ENCODE measurements at regions not wholly inside any gene's neighbourhood (a gene's known extent, or its start where the extent isn't known, plus 50 kb on each side); places are given as distances from the start of the nearest gene placed in this dataset.

GRCh38 chr12:20967756-20968155, 157.3 kb downstream of the SLCO1B3 start:
- peaks cover 4% of the 10 kb centered on the region for H3K9me3 Mint-ChIP-seq
- H3K4me1 Mint-ChIP-seq (ENCODE audit: low read depth), result no peaks in the 10 kb centered on the region
- H3K27me3 Mint-ChIP-seq (ENCODE audit: low read depth), result no peaks in the 10 kb centered on the region
- DNase-seq (ENCODE audit: low spot score), result no peak
- H3K27ac Mint-ChIP-seq, result no peak overlapping the region
- H3K4me3 Mint-ChIP-seq, result no peak overlapping the region
- no peaks in the 10 kb centered on the region for H3K36me3 Mint-ChIP-seq (ENCODE audit: low read depth)

GRCh38 chr12:20969766-20970165, 159.3 kb downstream of the SLCO1B3 start:
- no peak for DNase-seq (ENCODE audit: low spot score)
- Mint-ChIP-seq H3K27ac (no peak overlapping the region), H3K4me3 (no peak overlapping the region), H3K36me3 (ENCODE audit: low read depth) (no peaks in the 10 kb centered on the region), H3K27me3 (ENCODE audit: low read depth) (no peaks in the 10 kb centered on the region), H3K9me3 (peaks cover 13% of the 10 kb centered on the region), H3K4me1 (ENCODE audit: low read depth) (no peaks in the 10 kb centered on the region)

- H3K27ac Mint-ChIP-seq, result peak overlapping the region; percentile 4
- DNase-seq (ENCODE audit: low spot score), result no peak
- no peak overlapping the region for H3K4me3 Mint-ChIP-seq
- H3K9me3 Mint-ChIP-seq, result peaks cover 31% of the 10 kb centered on the region
- H3K4me1 Mint-ChIP-seq (ENCODE audit: low read depth), result peaks cover 4% of the 10 kb centered on the region
- H3K27me3 Mint-ChIP-seq (ENCODE audit: low read depth), result no peaks in the 10 kb centered on the region
- no peaks in the 10 kb centered on the region for H3K36me3 Mint-ChIP-seq (ENCODE audit: low read depth)
Measured at GRCh38 chr12:20985399-20985798, 145.6 kb upstream of the SLCO1B1 start.

GRCh38 chr12:21001778-21002177, 129.2 kb upstream of the SLCO1B1 start:
- no peak overlapping the region for H3K27ac Mint-ChIP-seq
- H3K9me3 Mint-ChIP-seq, result peaks cover 58% of the 10 kb centered on the region
- no peaks in the 10 kb centered on the region for H3K36me3 Mint-ChIP-seq (ENCODE audit: low read depth)
- H3K27me3 Mint-ChIP-seq (ENCODE audit: low read depth), result no peaks in the 10 kb centered on the region
- no peak for DNase-seq (ENCODE audit: low spot score)
- H3K4me3 Mint-ChIP-seq, result no peak overlapping the region
- H3K4me1 Mint-ChIP-seq (ENCODE audit: low read depth), result no peaks in the 10 kb centered on the region

GRCh38 chr12:21025656-21026055, 105.3 kb upstream of the SLCO1B1 start:
- no peak for DNase-seq (ENCODE audit: low spot score)
- no peaks in the 10 kb centered on the region for H3K4me1 Mint-ChIP-seq (ENCODE audit: low read depth)
- H3K9me3 Mint-ChIP-seq, result peaks cover 15% of the 10 kb centered on the region
- H3K4me3 Mint-ChIP-seq, result no peak overlapping the region
- no peak overlapping the region for H3K27ac Mint-ChIP-seq
- H3K27me3 Mint-ChIP-seq (ENCODE audit: low read depth), result no peaks in the 10 kb centered on the region
- H3K36me3 Mint-ChIP-seq (ENCODE audit: low read depth), result no peaks in the 10 kb centered on the region

- Mint-ChIP-seq H3K27me3 (ENCODE audit: low read depth) (no peaks in the 10 kb centered on the region), H3K9me3 (peaks cover 15% of the 10 kb centered on the region), H3K27ac (no peak overlapping the region), H3K4me3 (no peak overlapping the region), H3K4me1 (ENCODE audit: low read depth) (no peaks in the 10 kb centered on the region), H3K36me3 (ENCODE audit: low read depth) (no peaks in the 10 kb centered on the region)
- no peak for DNase-seq (ENCODE audit: low spot score)
Measured at GRCh38 chr12:21026302-21026701, 104.7 kb upstream of the SLCO1B1 start.

GRCh38 chr12:21054334-21054733, 76.7 kb upstream of the SLCO1B1 start:
- Mint-ChIP-seq H3K27me3 (ENCODE audit: low read depth) (no peaks in the 10 kb centered on the region), H3K4me1 (ENCODE audit: low read depth) (no peaks in the 10 kb centered on the region), H3K9me3 (no peaks in the 10 kb centered on the region), H3K36me3 (ENCODE audit: low read depth) (no peaks in the 10 kb centered on the region), H3K27ac (no peak overlapping the region), H3K4me3 (no peak overlapping the region)
- no peak for DNase-seq (ENCODE audit: low spot score)

GRCh38 chr12:21065845-21066244, 65.1 kb upstream of the SLCO1B1 start:
- H3K4me3 Mint-ChIP-seq, result no peak overlapping the region
- H3K4me1 Mint-ChIP-seq (ENCODE audit: low read depth), result no peaks in the 10 kb centered on the region
- H3K27ac Mint-ChIP-seq, result no peak overlapping the region
- H3K27me3 Mint-ChIP-seq (ENCODE audit: low read depth), result no peaks in the 10 kb centered on the region
- DNase-seq (ENCODE audit: low spot score), result no peak
- peaks cover 16% of the 10 kb centered on the region for H3K9me3 Mint-ChIP-seq
- no peaks in the 10 kb centered on the region for H3K36me3 Mint-ChIP-seq (ENCODE audit: low read depth)

- Mint-ChIP-seq H3K27me3 (ENCODE audit: low read depth) (no peaks in the 10 kb centered on the region), H3K36me3 (ENCODE audit: low read depth) (no peaks in the 10 kb centered on the region), H3K27ac (no peak overlapping the region), H3K4me3 (no peak overlapping the region), H3K9me3 (peaks cover 20% of the 10 kb centered on the region), H3K4me1 (ENCODE audit: low read depth) (no peaks in the 10 kb centered on the region)
- no peak for DNase-seq (ENCODE audit: low spot score)
Measured at GRCh38 chr12:21073129-21073528, 57.9 kb upstream of the SLCO1B1 start.

GRCh38 chr12:21073822-21074460, 57.1 kb upstream of the SLCO1B1 start:
- Mint-ChIP-seq H3K4me1 (ENCODE audit: low read depth) (no peaks in the 10 kb centered on the region), H3K27ac (no peak overlapping the region), H3K9me3 (peaks cover 26% of the 10 kb centered on the region), H3K36me3 (ENCODE audit: low read depth) (no peaks in the 10 kb centered on the region), H3K4me3 (no peak overlapping the region), H3K27me3 (ENCODE audit: low read depth) (no peaks in the 10 kb centered on the region)
- no peak for DNase-seq (ENCODE audit: low spot score)

Measured in T-helper 2 cell treated with Interferon-gamma antibody and Interleukin-4, amounts not matched to agents 5 μg/mL and 100 μg/mL, for 36 hours (primary cell).